ENCODE measurements at regions not wholly inside any gene's neighbourhood (a gene's known extent, or its start where the extent isn't known, plus 50 kb on each side); places are given as distances from the start of the nearest gene placed in this dataset.
"Not testable (repeated sequence)": the region's sequence is repeated elsewhere in the genome, so short reads cannot be mapped to it uniquely, and the experiment has no call there.

GRCh38 chr2:131990751-131991150 is 171.0 kb downstream of the ANKRD30BL start:
- H3K4me1 ChIP-seq (ENCODE audit: control insufficient read depth, insufficient read depth, low read length), result not testable (repeated sequence)

DNA sequence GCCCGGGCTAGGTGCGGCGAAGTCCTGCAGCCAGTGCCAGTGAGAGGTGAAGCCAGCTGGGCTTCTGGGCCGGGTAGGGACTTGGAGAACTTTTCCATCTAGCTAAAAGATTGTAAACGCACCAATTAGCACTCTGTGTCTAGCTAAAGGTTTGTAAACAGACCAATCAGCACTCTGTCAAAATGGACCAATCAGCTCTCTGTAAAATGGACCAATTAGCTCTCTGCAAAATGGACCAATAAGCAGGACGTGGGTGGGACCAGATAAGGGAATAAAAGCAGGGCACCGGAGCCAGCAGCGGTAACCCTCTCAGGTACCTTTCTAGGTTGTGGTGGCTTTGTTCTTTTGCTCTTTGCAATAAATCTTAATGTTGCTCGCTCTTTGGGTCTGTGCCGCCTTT is 195.1 kb downstream of the ANKRD30BL start:
- H3K27me3 ChIP-seq (ENCODE audit: control insufficient read depth, insufficient read depth, low read length); H3K4me1 ChIP-seq (ENCODE audit: control insufficient read depth, insufficient read depth, low read length); H3K27ac ChIP-seq (ENCODE audit: low read depth, low read length); H3K9ac ChIP-seq (ENCODE audit: low read length); H3K36me3 ChIP-seq (ENCODE audit: control insufficient read depth, insufficient read depth, low read length); H3K4me3 ChIP-seq (ENCODE audit: low read length): not testable (repeated sequence)

More at GRCh38 chr2:131990751-131991150, 171.0 kb downstream of the ANKRD30BL start:
- H3K27me3 ChIP-seq (ENCODE audit: control insufficient read depth, insufficient read depth, low read length); H3K36me3 ChIP-seq (ENCODE audit: control insufficient read depth, insufficient read depth, low read length); H3K27ac ChIP-seq (ENCODE audit: low read depth, low read length); H3K9ac ChIP-seq (ENCODE audit: low read length); H3K4me3 ChIP-seq (ENCODE audit: low read length): not testable (repeated sequence)

- Histone ChIP-seq H3K27ac (ENCODE audit: low read depth, low read length) (no peak overlapping the region), H3K36me3 (ENCODE audit: control insufficient read depth, insufficient read depth, low read length) (no peaks in the 10 kb centered on the region), H3K27me3 (ENCODE audit: control insufficient read depth, insufficient read depth, low read length) (no peaks in the 10 kb centered on the region), H3K4me1 (ENCODE audit: control insufficient read depth, insufficient read depth, low read length) (no peaks in the 10 kb centered on the region), H3K9ac (ENCODE audit: low read length) (no peak overlapping the region), H3K4me3 (ENCODE audit: low read length) (no peak overlapping the region)
These were observed 195.5 kb downstream of the ANKRD30BL start for GRCh38 chr2:131966256-131966655.

- not testable (repeated sequence) for H3K4me3 ChIP-seq (ENCODE audit: low read length); H3K9ac ChIP-seq (ENCODE audit: low read length); H3K27ac ChIP-seq (ENCODE audit: low read depth, low read length); H3K4me1 ChIP-seq (ENCODE audit: control insufficient read depth, insufficient read depth, low read length); H3K36me3 ChIP-seq (ENCODE audit: control insufficient read depth, insufficient read depth, low read length); H3K27me3 ChIP-seq (ENCODE audit: control insufficient read depth, insufficient read depth, low read length)
These were observed 203.6 kb downstream of the ANKRD30BL start for GRCh38 chr2:131958019-131958609.

DNA sequence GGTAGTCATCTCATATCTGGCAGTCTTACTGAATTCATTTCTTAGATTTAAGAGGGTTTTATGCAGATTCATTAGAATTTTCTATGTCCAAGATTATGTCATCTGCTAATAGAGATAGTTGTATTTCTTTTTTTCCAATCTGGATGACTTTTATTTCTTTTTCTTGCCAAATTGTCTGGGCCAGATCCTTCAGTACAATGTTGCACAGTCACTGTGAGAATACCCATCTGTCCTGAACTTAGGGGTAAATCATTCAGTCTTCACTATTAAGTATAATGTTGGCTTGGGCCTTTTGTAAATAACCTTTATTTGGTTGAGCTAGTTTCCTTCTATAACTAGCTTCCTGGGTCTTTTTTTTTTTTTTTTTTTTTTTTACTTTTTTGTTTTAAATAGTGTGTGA is 213.1 kb downstream of the ANKRD30BL start:
- not testable (repeated sequence) for H3K27me3 ChIP-seq (ENCODE audit: control insufficient read depth, insufficient read depth, low read length); H3K4me1 ChIP-seq (ENCODE audit: control insufficient read depth, insufficient read depth, low read length); H3K27ac ChIP-seq (ENCODE audit: low read depth, low read length); H3K36me3 ChIP-seq (ENCODE audit: control insufficient read depth, insufficient read depth, low read length); H3K4me3 ChIP-seq (ENCODE audit: low read length); H3K9ac ChIP-seq (ENCODE audit: low read length)

DNA sequence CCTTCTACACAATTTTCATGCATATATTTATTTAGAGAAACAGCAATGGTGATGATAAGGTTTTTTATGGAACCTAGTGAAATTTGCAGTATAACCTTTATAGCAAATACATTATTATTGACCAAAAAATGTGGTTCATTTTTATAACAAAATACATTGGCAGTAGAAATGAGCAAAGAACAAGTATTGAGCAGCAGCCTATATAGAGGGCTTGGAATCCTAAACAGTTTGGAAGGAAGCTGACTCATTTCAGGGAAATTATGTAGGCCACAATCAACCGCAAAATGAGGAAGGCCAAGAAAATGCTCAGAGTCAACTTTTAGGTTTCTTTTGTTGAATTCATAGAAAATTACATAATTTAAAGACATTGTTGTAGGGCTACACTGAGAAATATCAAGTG is 238.5 kb downstream of the ANKRD30BL start:
- H3K27me3 ChIP-seq (ENCODE audit: control insufficient read depth, insufficient read depth, low read length); H3K9ac ChIP-seq (ENCODE audit: low read length); H3K4me3 ChIP-seq (ENCODE audit: low read length); H3K36me3 ChIP-seq (ENCODE audit: control insufficient read depth, insufficient read depth, low read length); H3K4me1 ChIP-seq (ENCODE audit: control insufficient read depth, insufficient read depth, low read length); H3K27ac ChIP-seq (ENCODE audit: low read depth, low read length): not testable (repeated sequence)

- not testable (repeated sequence) for H3K9ac ChIP-seq (ENCODE audit: low read length); H3K36me3 ChIP-seq (ENCODE audit: control insufficient read depth, insufficient read depth, low read length); H3K4me1 ChIP-seq (ENCODE audit: control insufficient read depth, insufficient read depth, low read length); H3K27me3 ChIP-seq (ENCODE audit: control insufficient read depth, insufficient read depth, low read length); H3K4me3 ChIP-seq (ENCODE audit: low read length); H3K27ac ChIP-seq (ENCODE audit: low read depth, low read length)
These were observed 238.9 kb downstream of the ANKRD30BL start for GRCh38 chr2:131922854-131923253.

All from rectal smooth muscle tissue (tissue), 1 donor.